GM19328 (cell line): ENCODE measurements at regions not wholly inside any gene's neighbourhood (a gene's known extent, or its start where the extent isn't known, plus 50 kb on each side); places are given as distances from the start of the nearest gene placed in this dataset.
"Not testable (repeated sequence)": the region's sequence is repeated elsewhere in the genome, so short reads cannot be mapped to it uniquely, and the experiment has no call there.

Source experiments
- ATAC-seq: cut with Tn5 transposase; IDR thresholded peaks from one replicate; pipeline ENCODE4 v1.9.1; 2021; ENCODE audit warnings: mild to moderate bottlenecking, moderate library complexity; ENCODE audit not compliant: unreplicated experiment

- no peak for ATAC-seq
Measured at GRCh38 chr7:142698429-142698828, 50.8 kb upstream of the PRSS1 start.

GRCh38 chr7:142697270-142697669 is 52.0 kb upstream of the PRSS1 start:
- ATAC-seq: no peak

GRCh38 chr7:142696456-142697179 is 52.7 kb upstream of the PRSS1 start:
- ATAC-seq: no peak

GRCh38 chr7:142693911-142694310 is 55.4 kb upstream of the PRSS1 start:
- no peak for ATAC-seq

GRCh38 chr7:142690554-142691182 is 58.6 kb upstream of the PRSS1 start:
- ATAC-seq: peak; percentile 52

GRCh38 chr7:142689439-142690120 is 59.7 kb upstream of the PRSS1 start:
- no peak for ATAC-seq

GRCh38 chr7:142685877-142686508 is 63.3 kb upstream of the PRSS1 start:
- ATAC-seq: no peak

- ATAC-seq: no peak
Measured at GRCh38 chr7:142681314-142682092, 67.8 kb upstream of the PRSS1 start.

GRCh38 chr7:142671506-142671905 is 77.8 kb upstream of the PRSS1 start:
- ATAC-seq: no peak

- no peak for ATAC-seq
Measured at GRCh38 chr7:142670511-142670910, 78.8 kb upstream of the PRSS1 start.

- ATAC-seq: no peak
Measured at GRCh38 chr7:142669074-142669654, 80.1 kb upstream of the PRSS1 start.

- no peak for ATAC-seq
Measured at GRCh38 chr7:142668495-142668894, 80.8 kb upstream of the PRSS1 start.

GRCh38 chr7:142657376-142657775 is 91.9 kb upstream of the PRSS1 start:
- no peak for ATAC-seq

- no peak for ATAC-seq
Measured at GRCh38 chr7:142654398-142654797, 94.9 kb upstream of the PRSS1 start.

GRCh38 chr7:142647749-142648148 is 101.5 kb upstream of the PRSS1 start:
- no peak for ATAC-seq

GRCh38 chr7:142646386-142647140 is 102.7 kb upstream of the PRSS1 start:
- ATAC-seq: no peak

- ATAC-seq: no peak
Measured at GRCh38 chr7:142645777-142646176, 103.5 kb upstream of the PRSS1 start.

GRCh38 chr7:142642316-142642715 is 107.0 kb upstream of the PRSS1 start:
- no peak for ATAC-seq

GRCh38 chr7:142641252-142641651 is 108.0 kb upstream of the PRSS1 start:
- ATAC-seq: not testable (repeated sequence)

GRCh38 chr7:142638581-142638980 is 110.7 kb upstream of the PRSS1 start:
- ATAC-seq: no peak
